Nephron progenitor cell (in vitro differentiated cells): ENCODE measurements at regions not wholly inside any gene's neighbourhood (a gene's known extent, or its start where the extent isn't known, plus 50 kb on each side); places are given as distances from the start of the nearest gene placed in this dataset.

Experiments used
- DNase-seq: peaks from one replicate; pipeline ENCODE4 v3.0.0; 2021
- H3K27ac Mint-ChIP-seq: 2 replicates; pipeline ENCODE4 v1.8.0; 2021; ENCODE audit warnings: mild to moderate bottlenecking, moderate library complexity, mixed read lengths
- H3K27me3 Mint-ChIP-seq: 2 replicates; pipeline ENCODE4 v1.8.0; 2021; ENCODE audit warnings: mild to moderate bottlenecking, low read depth, mixed read lengths; ENCODE audit not compliant: poor library complexity
- H3K36me3 Mint-ChIP-seq: 2 replicates; pipeline ENCODE4 v1.8.0; 2021; ENCODE audit warnings: low read depth, mixed read lengths
- H3K4me1 Mint-ChIP-seq: 2 replicates; pipeline ENCODE4 v1.8.0; 2021; ENCODE audit warnings: mixed read lengths
- H3K4me3 Mint-ChIP-seq: 2 replicates; pipeline ENCODE4 v1.8.0; 2021; ENCODE audit warnings: mild to moderate bottlenecking, moderate library complexity, mixed read lengths
- H3K9me3 Mint-ChIP-seq: 2 replicates; pipeline ENCODE4 v1.8.0; 2021; ENCODE audit warnings: mild to moderate bottlenecking, moderate library complexity, mixed read lengths
- CTCF ChIP-seq: fragments of 200-600 bp; sonication (generic); IDR thresholded peaks from 2 replicates; pipeline ENCODE4 v1.5.0; 2021; ENCODE audit warnings: antibody characterized with exemption

DNA sequence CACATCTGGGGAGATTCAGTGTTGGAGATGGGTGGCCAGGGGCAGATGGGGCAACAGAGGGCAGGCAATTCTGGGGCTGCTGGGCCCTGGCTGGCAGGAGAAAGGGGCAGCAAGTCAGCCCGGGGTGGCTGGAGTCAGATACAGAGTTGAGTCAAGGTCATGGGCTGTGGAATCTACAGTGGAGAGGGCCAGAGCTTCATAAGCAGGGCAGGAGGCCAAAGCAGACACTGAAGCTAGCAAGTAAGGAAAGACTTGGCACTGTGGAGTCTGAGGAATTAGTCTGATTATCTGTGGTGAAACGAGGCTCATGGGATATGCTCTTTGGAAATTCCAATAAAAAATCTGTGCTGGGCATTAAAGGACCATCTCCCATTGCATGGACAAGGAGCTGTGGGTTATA is 95.5 kb downstream of the TMX1 start:
- peaks cover 16% of the 10 kb centered on the region for H3K4me1 Mint-ChIP-seq
- no peak for TF ChIP-seq CTCF
- H3K27ac Mint-ChIP-seq, result no peak overlapping the region
- no peak overlapping the region for H3K4me3 Mint-ChIP-seq
- H3K27me3 Mint-ChIP-seq, result peaks cover 10% of the 10 kb centered on the region
- DNase-seq, result no peak
- no peaks in the 10 kb centered on the region for H3K36me3 Mint-ChIP-seq
- H3K9me3 Mint-ChIP-seq, result no peaks in the 10 kb centered on the region

- H3K36me3 Mint-ChIP-seq, result no peaks in the 10 kb centered on the region
- H3K9me3 Mint-ChIP-seq, result no peaks in the 10 kb centered on the region
- TF ChIP-seq CTCF, result no peak
- no peak overlapping the region for H3K27ac Mint-ChIP-seq
- H3K4me3 Mint-ChIP-seq, result no peak overlapping the region
- no peak for DNase-seq
- H3K4me1 Mint-ChIP-seq, result peaks cover 10% of the 10 kb centered on the region
- peaks cover 10% of the 10 kb centered on the region for H3K27me3 Mint-ChIP-seq
These were observed 96.1 kb downstream of the TMX1 start for GRCh38 chr14:51335961-51336723.

GRCh38 chr14:51336734-51337133 is 96.7 kb downstream of the TMX1 start:
- peaks cover 4% of the 10 kb centered on the region for H3K4me1 Mint-ChIP-seq
- H3K27me3 Mint-ChIP-seq, result peaks cover 10% of the 10 kb centered on the region
- no peaks in the 10 kb centered on the region for H3K36me3 Mint-ChIP-seq
- H3K27ac Mint-ChIP-seq, result no peak overlapping the region
- no peak for DNase-seq
- H3K4me3 Mint-ChIP-seq, result no peak overlapping the region
- no peak for TF ChIP-seq CTCF
- H3K9me3 Mint-ChIP-seq, result no peaks in the 10 kb centered on the region

DNA sequence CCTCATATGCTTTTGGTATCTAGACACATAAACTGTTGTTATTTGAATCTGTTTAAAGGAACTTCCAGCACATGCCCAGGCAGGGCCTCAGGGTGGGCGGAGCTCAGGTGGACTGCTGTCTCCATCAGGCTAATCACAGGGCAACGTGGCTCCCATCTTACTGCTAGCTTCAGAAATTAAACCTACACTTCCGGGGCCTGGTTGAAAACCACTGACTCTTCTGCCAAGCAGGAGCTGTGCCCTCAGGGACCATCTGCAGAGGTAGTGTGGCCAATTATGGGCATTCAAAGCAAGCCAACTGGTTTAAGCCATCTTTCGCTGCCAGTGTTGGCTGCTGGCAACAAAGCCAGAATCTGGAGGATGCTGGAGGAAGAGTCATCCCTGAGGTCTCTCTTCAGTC is 97.5 kb downstream of the TMX1 start:
- peaks cover 10% of the 10 kb centered on the region for H3K27me3 Mint-ChIP-seq
- no peak for DNase-seq
- no peak for TF ChIP-seq CTCF
- no peak overlapping the region for H3K27ac Mint-ChIP-seq
- H3K4me3 Mint-ChIP-seq, result no peak overlapping the region
- H3K36me3 Mint-ChIP-seq, result no peaks in the 10 kb centered on the region
- no peaks in the 10 kb centered on the region for H3K4me1 Mint-ChIP-seq
- no peaks in the 10 kb centered on the region for H3K9me3 Mint-ChIP-seq

DNA sequence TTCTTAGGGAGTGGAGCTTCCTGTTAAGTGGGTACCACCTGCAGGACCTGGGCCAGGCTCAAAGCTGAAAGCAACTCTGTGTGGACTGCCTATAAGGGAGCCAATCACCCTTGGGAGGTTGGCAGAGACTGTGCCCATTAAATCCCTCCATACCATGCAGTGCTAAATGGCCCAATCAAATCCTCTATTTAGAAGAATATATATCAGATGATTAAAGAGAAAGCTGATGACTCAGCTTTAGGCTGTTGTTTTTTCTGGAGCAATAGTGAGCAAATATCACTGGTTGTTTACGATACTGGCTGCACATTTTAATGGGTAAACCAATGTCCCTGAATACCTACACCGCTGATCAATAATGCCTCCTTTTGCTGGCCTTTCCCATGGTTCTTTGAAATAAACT is 101.3 kb downstream of the TMX1 start:
- Mint-ChIP-seq H3K4me1 (no peaks in the 10 kb centered on the region), H3K27me3 (peaks cover 6% of the 10 kb centered on the region), H3K36me3 (peaks cover 5% of the 10 kb centered on the region), H3K9me3 (peaks cover 10% of the 10 kb centered on the region), H3K4me3 (no peak overlapping the region), H3K27ac (no peak overlapping the region)
- TF ChIP-seq CTCF, result no peak
- DNase-seq, result no peak

DNA sequence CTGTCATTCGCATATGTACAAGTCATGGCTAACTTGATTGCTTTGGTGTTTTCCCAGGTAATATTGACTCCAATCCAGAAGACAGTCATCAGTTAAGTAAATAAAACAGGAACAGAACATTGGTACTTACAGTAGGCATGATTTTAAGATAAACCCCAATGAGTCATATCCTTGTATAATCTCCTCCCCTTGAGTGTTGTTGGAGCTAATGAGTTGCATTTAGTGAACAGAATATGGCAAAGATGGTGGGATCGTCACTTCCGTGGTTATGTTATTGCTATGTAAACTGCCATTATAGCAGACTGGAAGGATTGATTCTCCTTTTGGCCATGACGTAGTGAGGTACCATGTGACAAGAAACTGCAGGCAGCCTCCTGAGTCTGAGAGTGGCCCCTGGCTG is 102.2 kb downstream of the TMX1 start:
- no peak overlapping the region for H3K27ac Mint-ChIP-seq
- no peak for DNase-seq
- no peak for TF ChIP-seq CTCF
- peaks cover 5% of the 10 kb centered on the region for H3K36me3 Mint-ChIP-seq
- peaks cover 6% of the 10 kb centered on the region for H3K27me3 Mint-ChIP-seq
- H3K4me1 Mint-ChIP-seq, result no peaks in the 10 kb centered on the region
- no peak overlapping the region for H3K4me3 Mint-ChIP-seq
- peaks cover 13% of the 10 kb centered on the region for H3K9me3 Mint-ChIP-seq
